CD14-positive monocyte (primary cell): ENCODE measurements at regions not wholly inside any gene's neighbourhood (a gene's known extent, or its start where the extent isn't known, plus 50 kb on each side); places are given as distances from the start of the nearest gene placed in this dataset.

Experiments used
- DNase-seq, 3 donors: peaks; one replicate each; pipeline ENCODE4 v3.0.0-alpha.2; 2011 to 2022
- H2AFZ ChIP-seq: 2 replicates; pipeline ENCODE4 v1.6.0; 2012; ENCODE audit warnings: mild to moderate bottlenecking, low read depth, low read length, inconsistent platforms; ENCODE audit not compliant: insufficient read depth, poor library complexity, severe bottlenecking
- H3K27ac ChIP-seq, 2 donors: 1 replicate in 1 of 2; 2 replicates in 1 of 2; pipeline ENCODE4 v1.5.1; 2012 to 2013; ENCODE audit warnings: low read length in 2 of 2, control low read depth in 1 of 2, inconsistent platforms in 1 of 2, low read depth in 1 of 2, mild to moderate bottlenecking in 1 of 2
- H3K27me3 ChIP-seq, 2 donors: one replicate each; pipeline versions ENCODE4 v1.6.0 to v1.6.1; 2011 to 2013; ENCODE audit warnings: low read length in 2 of 2; ENCODE audit not compliant: control insufficient read depth in 2 of 2, insufficient read depth in 2 of 2
- H3K36me3 ChIP-seq, 2 donors: replicated peaks in 1 of 2; 1 replicate in 1 of 2; 2 replicates in 1 of 2; pipeline versions ENCODE4 v1.5.1 to v1.6.1; 2012 to 2013; ENCODE audit warnings: low read length in 2 of 2, control low read depth in 1 of 2, inconsistent platforms in 1 of 2, mild to moderate bottlenecking in 1 of 2; ENCODE audit not compliant: insufficient read depth in 2 of 2, control insufficient read depth in 1 of 2
- H3K4me1 ChIP-seq, 2 donors: 1 replicate in 1 of 2; 2 replicates in 1 of 2; pipeline versions ENCODE4 v1.5.1 to v1.6.1; 2012 to 2013; ENCODE audit warnings: low read length in 2 of 2, control low read depth in 1 of 2, inconsistent platforms in 1 of 2, mild to moderate bottlenecking in 1 of 2, moderate library complexity in 1 of 2; ENCODE audit not compliant: insufficient read depth in 2 of 2, control insufficient read depth in 1 of 2
- H3K4me2 ChIP-seq: replicated peaks from 2 replicates; pipeline ENCODE3; 2012; ENCODE audit warnings: low read length, moderate library complexity, mild to moderate bottlenecking; ENCODE audit not compliant: poor library complexity, severe bottlenecking; ENCODE audit errors: extremely low read depth
- H3K4me3 ChIP-seq, 3 experiments: fragments of 200-600 bp in 1 of 3; sonication (generic) in 1 of 3; replicated peaks in 1 of 3; 1 replicate in 2 of 3; 2 replicates in 1 of 3; pipeline ENCODE4 v1.5.1; 2011 to 2013; ENCODE audit warnings: low read length in 3 of 3, mild to moderate bottlenecking in 3 of 3, control low read depth in 2 of 3, low read depth in 2 of 3, inconsistent platforms in 1 of 3, moderate library complexity in 1 of 3
- H3K79me2 ChIP-seq: 2 replicates; pipeline ENCODE4 v1.6.0; 2012; ENCODE audit warnings: mild to moderate bottlenecking, control low read depth, inconsistent platforms, low read length, moderate library complexity; ENCODE audit not compliant: insufficient read depth
- H3K9ac ChIP-seq: 2 replicates; pipeline ENCODE4 v1.6.0; 2017; ENCODE audit warnings: low read length, mild to moderate bottlenecking; ENCODE audit not compliant: insufficient read depth, poor library complexity, severe bottlenecking
- H3K9me3 ChIP-seq, 2 donors: replicated peaks in 1 of 2; 1 replicate in 1 of 2; 2 replicates in 1 of 2; pipeline versions ENCODE4 v1.5.1 to v1.6.1; 2012 to 2013; ENCODE audit warnings: low read length in 2 of 2, control low read depth in 1 of 2; ENCODE audit not compliant: control insufficient read depth in 1 of 2, insufficient read depth in 1 of 2
- H4K20me1 ChIP-seq: 2 replicates; pipeline ENCODE4 v1.6.0; 2012; ENCODE audit warnings: mild to moderate bottlenecking, low read length, control low read depth, moderate library complexity; ENCODE audit not compliant: insufficient read depth
- H3K27ac Mint-ChIP-seq, 7 donors: one replicate each; pipeline ENCODE4 v1.8.0; 2020; ENCODE audit warnings: mild to moderate bottlenecking in 7 of 7, mixed read lengths in 7 of 7, moderate library complexity in 6 of 7, inconsistent platforms in 2 of 7
- H3K27me3 Mint-ChIP-seq, 3 donors: one replicate each; pipeline ENCODE4 v1.8.0; 2021 to 2022; ENCODE audit warnings: low read depth in 3 of 3, mild to moderate bottlenecking in 3 of 3, mixed read lengths in 3 of 3, moderate library complexity in 3 of 3, inconsistent platforms in 1 of 3
- H3K36me3 Mint-ChIP-seq, 2 donors: one replicate each; pipeline ENCODE4 v1.8.0; 2020; ENCODE audit warnings: mixed read lengths in 2 of 2, inconsistent platforms in 1 of 2, mild to moderate bottlenecking in 1 of 2
- H3K4me1 Mint-ChIP-seq: one replicate; pipeline ENCODE4 v1.8.0; 2020; ENCODE audit warnings: mild to moderate bottlenecking, mixed read lengths
- H3K4me3 Mint-ChIP-seq, 2 donors: one replicate each; pipeline ENCODE4 v1.8.0; 2020; ENCODE audit warnings: mild to moderate bottlenecking in 2 of 2, mixed read lengths in 2 of 2, moderate library complexity in 1 of 2
- H3K9me3 Mint-ChIP-seq, 7 donors: one replicate each; pipeline ENCODE4 v1.8.0; 2020 to 2022; ENCODE audit warnings: mixed read lengths in 7 of 7, mild to moderate bottlenecking in 6 of 7, moderate library complexity in 6 of 7, inconsistent platforms in 2 of 7
- CTCF ChIP-seq: fragments of 200-600 bp; IDR thresholded peaks from one replicate; pipeline ENCODE4 v1.8.0; 2022; ENCODE audit warnings: antibody characterized with exemption, mild to moderate bottlenecking
- WGBS: methylation state at CpG from one replicate; pipeline ENCODE4 v1.1.5; 2013; ENCODE audit warnings: missing lambda C conversion rate; ENCODE audit not compliant: insufficient coverage; 5-methylcytosine and 5-hydroxymethylcytosine counted together
- intact Hi-C, 2 donors: fragments of 100-400 bp; cut with micrococcal nuclease; formaldehyde crosslinking; loops; one replicate each; pipeline versions ENCODE4 v1.15.0 to v1.15.1; 2023

- WGBS, result no CpG with 5 or more reads among the region's 4 CpGs
- Mint-ChIP-seq H3K4me1 (peaks cover 5% of the 10 kb centered on the region), H3K36me3 (no peaks in the 10 kb centered on the region), H3K4me3 (no peak overlapping the region), H3K27me3 (peaks cover 0 to 5% (median 5%) of the 10 kb centered on the region in 3 donors), H3K27ac (no peak overlapping the region), H3K9me3 (peaks cover 0 to 2% (median 0%) of the 10 kb centered on the region in 7 donors)
- H3K4me2 ChIP-seq, result no peak overlapping the region
- no peak overlapping the region for H3K4me3 ChIP-seq
- H3K9me3 ChIP-seq, result no peaks in the 10 kb centered on the region
- DNase-seq, result no peak
- H3K9ac ChIP-seq, result no peak overlapping the region
- no peaks in the 10 kb centered on the region for H3K4me1 ChIP-seq
- H2AFZ ChIP-seq, result no peak overlapping the region
- H3K27me3 ChIP-seq, result no peaks in the 10 kb centered on the region
- TF ChIP-seq CTCF, result no peak
- H4K20me1 ChIP-seq, result no peaks in the 10 kb centered on the region
- H3K36me3 ChIP-seq, result no peaks in the 10 kb centered on the region
- intact Hi-C loops, result no loop called here
- no peaks in the 10 kb centered on the region for H3K79me2 ChIP-seq
- no peak overlapping the region for H3K27ac ChIP-seq
Measured at GRCh38 chr1:59078070-59078800, 218.7 kb upstream of the FGGY start.

DNA sequence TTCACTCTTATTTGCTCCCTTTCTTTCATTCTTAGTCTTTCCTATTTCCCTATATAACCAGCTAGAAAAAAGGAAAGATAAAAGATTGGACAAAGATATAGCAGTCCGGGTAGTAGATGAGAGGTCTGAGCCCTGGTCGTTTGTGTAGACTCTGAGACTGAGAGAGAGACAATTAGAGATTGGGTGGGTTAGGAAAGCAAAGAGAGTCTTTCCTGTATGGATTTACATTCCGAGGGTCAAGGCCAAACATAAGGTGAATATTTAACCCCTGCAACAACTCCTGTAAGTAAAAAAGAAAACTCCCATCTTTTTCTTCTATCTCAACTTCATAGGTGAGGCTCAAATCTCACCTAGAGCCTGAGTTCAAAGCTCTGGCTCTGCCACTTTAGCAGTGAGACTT, 218.0 kb upstream of the FGGY start:
- Histone ChIP-seq H3K27me3 (no peaks in the 10 kb centered on the region), H3K4me2 (no peak overlapping the region), H2AFZ (no peak overlapping the region), H3K4me3 (no peak overlapping the region), H3K4me1 (no peaks in the 10 kb centered on the region), H3K79me2 (no peaks in the 10 kb centered on the region), H3K27ac (no peak overlapping the region), H3K9me3 (no peaks in the 10 kb centered on the region), H4K20me1 (no peaks in the 10 kb centered on the region), H3K9ac (no peak overlapping the region), H3K36me3 (no peaks in the 10 kb centered on the region)
- no peak for TF ChIP-seq CTCF
- 80% methylated on average over 2 of the region's 3 CpGs for WGBS
- Mint-ChIP-seq H3K4me3 (no peak overlapping the region), H3K27me3 (peaks cover 0 to 5% (median 5%) of the 10 kb centered on the region in 3 donors), H3K36me3 (no peaks in the 10 kb centered on the region), H3K9me3 (peaks cover 0 to 2% (median 0%) of the 10 kb centered on the region in 7 donors), H3K27ac (no peak overlapping the region), H3K4me1 (peaks cover 5% of the 10 kb centered on the region)
- intact Hi-C loops, result no loop called here
- DNase-seq, result no peak
